Right lobe of liver (tissue), 4 donors: ENCODE measurements at regions not wholly inside any gene's neighbourhood (a gene's known extent, or its start where the extent isn't known, plus 50 kb on each side); places are given as distances from the start of the nearest gene placed in this dataset.

Source experiments
- CTCF ChIP-seq, 4 donors: fragments of 200-600 bp in 3 of 4; fragments of 450-650 bp in 1 of 4; IDR thresholded peaks; one replicate each; pipeline versions ENCODE4 v1.5.1 to v1.8.0; 2016 to 2022; ENCODE audit warnings: antibody characterized with exemption in 4 of 4, mild to moderate bottlenecking in 2 of 4
- POLR2A ChIP-seq: fragments of 450-650 bp; IDR thresholded peaks from one replicate; pipeline ENCODE4 v1.6.1; 2017; ENCODE audit warnings: antibody characterized with exemption, mild to moderate bottlenecking
- donor health status: DM: no; HTN: no; CAD: no.
- donor health status: DM: no; HTN: no; CAD: no.
- donor health status: DM: no; HTN: yes; CAD: no.

GRCh38 chr2:145975406-145975805 lies 1455.5 kb upstream of the ZEB2 start:
- TF ChIP-seq CTCF (IDR thresholded peaks at IDR 0.05) (no peak), POLR2A (no peak)
